ENCODE measurements at regions not wholly inside any gene's neighbourhood (a gene's known extent, or its start where the extent isn't known, plus 50 kb on each side); places are given as distances from the start of the nearest gene placed in this dataset.
A peak's percentile ranks its signal among the peaks of the same experiment; 100 is the strongest.
"Not testable (repeated sequence)": the region's sequence is repeated elsewhere in the genome, so short reads cannot be mapped to it uniquely, and the experiment has no call there.

DNA sequence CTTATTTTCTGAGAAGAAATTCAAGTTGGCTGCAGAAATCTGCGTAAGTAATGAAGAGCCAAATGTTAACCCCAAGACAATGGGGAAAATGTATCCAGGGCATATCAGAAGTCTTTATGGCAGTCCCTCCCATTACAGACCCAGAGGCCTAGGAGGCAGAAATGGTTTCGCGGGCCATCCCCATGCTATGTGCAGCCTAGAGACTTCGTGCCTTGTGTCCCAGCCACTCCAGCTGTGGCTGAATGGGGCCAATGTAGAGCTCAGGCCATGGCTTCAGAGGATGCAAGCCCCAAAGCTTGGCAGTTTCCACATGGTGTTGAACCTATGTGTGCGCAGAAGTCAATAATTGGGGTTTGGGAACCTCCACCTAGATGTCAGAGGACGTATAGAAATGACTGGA lies 131.9 kb downstream of the GPR37 start:
- no peak for DNase-seq

DNA sequence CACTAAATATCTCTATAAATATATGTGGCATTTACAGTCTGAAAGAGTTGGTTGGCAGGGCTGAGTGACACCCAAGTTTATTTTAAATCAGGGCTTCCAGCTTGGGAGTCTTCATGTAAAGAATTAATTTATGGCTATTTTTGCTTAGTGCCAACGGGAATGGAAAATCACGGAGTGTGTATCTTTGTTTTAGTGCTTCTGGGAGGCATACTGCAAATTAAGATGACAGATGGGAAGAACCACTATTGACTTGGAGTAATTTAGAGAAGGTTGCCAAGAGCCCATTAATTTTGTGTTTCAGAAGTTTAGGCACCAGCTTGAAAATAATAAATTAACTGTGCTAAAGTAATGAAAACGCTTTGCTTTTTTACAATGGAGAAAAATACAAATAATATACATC lies 135.2 kb downstream of the GPR37 start:
- no peak for DNase-seq

DNA sequence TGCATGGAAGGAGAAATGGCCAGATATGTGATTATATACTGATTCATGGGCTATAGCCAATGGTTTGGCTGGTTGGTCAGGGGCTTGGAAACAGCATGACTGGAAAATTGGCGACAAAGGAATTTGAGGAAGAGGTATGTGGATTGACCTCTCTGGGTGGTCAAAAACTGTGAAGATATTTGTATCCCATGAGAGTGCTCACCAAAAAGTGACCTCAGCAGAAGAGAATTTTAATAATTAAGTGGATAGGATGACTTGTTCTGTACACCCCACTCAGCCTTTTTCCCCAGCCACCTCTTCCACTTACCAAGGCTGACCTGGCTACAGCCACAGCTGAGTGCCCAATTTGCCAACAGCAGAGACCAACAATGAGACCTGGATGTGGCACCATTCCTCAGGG lies 146.7 kb downstream of the GPR37 start:
- DNase-seq = no peak

DNA sequence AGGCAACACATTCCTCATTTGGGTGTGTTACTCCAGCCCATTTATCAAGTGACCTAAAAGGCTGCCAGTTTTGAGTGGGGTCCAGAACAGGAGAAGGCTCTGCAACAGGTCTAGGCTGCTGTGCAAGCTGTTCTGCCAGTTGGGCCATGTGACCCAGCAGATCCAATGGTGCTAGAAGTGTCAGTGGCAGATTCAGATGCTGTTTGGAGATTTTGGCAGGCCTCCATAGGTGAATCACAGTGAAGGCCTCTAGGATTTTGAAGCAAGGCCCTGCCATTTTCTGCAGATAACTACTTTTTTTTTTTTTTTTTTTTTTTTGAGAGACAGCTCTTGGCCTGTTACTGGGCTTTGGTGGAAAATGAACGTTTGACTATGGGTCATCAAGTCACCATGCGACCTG lies 147.5 kb downstream of the GPR37 start:
- DNase-seq = not testable (repeated sequence)

DNA sequence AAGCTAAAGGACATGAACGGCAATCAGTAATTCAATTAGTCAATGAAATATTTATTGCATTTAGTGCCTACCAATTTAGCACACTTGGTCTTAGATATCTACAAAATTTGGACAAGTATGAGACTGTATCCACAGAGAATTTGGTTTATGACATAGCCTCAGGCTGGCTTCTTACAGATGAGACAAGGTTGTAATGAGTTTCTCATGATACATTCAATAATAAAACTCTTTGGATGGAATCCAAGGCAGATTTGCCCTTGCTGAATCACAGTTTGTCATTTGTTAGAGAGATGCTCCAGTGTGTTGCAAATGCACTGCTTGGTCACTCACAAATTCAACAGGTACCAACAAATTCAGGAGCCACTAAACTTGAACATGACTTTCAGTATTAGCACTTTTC lies 162.5 kb downstream of the GPR37 start:
- DNase-seq = no peak

DNA sequence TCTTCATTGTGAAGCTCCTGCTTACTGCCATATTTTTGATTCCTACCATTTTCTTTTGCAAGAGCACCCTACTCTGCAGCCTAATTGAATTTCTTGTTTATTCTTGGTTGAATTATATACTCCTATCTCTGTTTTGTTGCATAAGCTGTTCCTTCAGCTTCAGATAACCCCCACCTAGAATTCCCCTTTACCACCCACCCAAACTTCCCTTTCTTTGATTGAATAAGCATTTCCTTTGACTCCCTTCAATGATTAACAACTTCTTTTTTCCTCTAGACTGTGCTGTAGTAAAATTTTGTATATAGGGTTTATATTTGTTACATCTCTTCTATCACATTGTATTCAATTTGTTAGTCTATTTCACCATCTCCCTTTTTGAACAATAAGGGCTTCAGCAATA lies 168.1 kb downstream of the GPR37 start:
- DNase-seq = no peak

DNA sequence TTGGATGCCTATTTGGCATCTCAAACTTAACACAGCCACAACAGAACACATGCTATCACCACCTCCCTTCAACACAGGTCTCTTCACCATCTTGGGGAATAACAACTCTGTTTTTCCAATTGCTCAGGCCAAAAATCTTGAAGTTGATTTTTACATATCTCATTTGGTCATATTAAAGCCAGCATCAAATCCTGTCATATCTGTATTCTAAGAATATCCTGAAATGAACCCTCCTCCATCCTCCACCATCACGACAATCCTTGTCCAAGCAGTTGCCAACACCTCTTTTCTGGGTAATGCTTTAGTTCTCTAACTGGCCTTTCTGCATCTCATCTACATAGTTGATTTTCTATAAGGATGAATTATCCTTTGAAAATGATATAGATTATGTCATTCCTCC lies 168.7 kb downstream of the GPR37 start:
- no peak for DNase-seq

DNA sequence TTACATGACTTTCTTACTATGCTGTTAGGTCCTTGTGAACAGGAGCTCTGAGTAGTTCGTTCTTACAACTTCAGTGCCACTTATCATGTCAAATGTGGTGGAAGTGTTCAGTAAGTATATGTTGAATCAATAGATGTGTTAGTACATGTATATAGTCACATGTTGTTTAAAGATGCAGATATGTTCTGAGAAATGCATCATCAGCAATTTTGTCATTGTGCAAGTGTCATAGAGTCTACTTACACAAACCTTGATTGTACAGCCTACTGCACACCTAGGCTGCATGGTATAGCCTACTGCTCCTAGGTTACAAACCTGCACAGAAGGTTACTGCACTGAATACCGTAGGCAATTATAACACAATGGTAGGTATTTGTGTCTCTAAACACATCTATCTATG lies 174.8 kb downstream of the GPR37 start:
- no peak for DNase-seq

DNA sequence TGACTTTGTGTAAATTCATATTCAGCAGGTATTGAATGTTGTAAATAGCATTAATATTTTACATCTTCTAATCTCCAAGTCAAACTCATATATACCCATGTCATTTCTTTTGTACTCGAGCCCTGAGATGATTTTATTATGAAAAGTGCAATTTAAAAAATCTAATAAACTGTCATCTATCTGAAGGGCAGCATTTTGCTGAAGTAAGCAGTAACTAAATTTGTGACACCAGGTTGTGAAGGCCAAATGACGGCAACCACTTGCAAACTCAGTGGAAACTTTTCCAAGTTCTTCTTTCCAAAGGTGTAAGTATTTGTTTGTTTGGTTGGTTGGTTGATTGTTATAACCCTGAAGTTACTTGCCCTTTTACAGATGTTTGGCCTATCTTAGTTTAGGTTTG lies 188.3 kb downstream of the GPR37 start:
- no peak for DNase-seq

DNA sequence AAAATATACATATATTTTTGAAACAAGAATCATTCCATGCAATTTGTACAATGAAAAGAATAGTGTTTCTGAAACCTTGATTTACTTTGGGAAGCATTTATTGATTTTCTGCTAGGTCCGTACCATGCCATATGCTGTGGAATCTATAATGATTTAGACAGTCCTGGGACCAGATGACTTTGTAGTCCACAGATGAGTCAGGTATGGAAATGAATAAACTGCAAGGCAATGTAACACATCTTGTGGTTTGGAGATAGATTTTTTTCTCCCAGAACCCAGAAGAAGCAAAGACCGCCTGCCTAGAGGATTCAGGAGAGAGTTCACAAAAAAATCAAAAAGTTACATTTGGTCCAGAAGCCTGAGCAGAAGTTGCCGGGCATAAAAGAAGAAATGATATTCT lies 190.4 kb downstream of the GPR37 start:
- DNase-seq = no peak

DNA sequence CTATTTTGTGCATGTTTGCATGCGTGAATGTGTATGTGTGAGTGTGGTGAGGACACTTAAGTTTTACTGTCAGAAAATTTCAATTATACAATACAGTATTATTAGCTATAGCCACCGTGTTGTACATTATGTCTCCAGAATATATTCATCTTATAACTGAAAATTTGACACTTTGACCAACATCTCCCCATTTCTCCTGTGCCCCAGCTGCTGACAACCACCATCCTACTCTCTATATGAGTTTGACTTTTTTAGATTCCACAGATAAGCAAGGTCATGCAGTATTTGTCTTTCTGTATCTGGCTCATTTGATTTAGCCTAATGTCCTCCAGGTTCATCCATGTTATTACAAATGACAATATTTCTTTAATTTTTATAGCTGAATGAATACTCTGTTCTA lies 195.0 kb downstream of the GPR37 start:
- DNase-seq = no peak

DNA sequence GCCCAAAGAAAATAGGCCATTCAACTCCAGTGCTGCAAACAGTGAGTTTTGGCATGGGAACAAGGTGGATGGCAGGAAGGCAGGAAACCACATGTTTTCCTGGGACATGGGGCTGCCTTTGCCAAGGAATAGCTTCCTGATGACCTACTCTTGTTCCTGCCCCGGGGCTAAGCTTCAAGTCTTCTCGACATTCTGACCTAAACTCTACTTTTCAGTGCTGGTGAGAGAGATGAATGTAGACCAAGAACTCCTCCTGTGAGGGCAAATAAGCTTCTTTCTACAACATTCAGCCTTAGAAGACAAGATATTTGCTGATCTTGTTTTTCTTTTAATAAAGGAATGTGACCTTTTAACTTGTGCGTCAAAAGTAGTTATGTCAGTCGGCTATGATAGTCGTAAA lies 199.0 kb downstream of the GPR37 start:
- no peak for DNase-seq

DNA sequence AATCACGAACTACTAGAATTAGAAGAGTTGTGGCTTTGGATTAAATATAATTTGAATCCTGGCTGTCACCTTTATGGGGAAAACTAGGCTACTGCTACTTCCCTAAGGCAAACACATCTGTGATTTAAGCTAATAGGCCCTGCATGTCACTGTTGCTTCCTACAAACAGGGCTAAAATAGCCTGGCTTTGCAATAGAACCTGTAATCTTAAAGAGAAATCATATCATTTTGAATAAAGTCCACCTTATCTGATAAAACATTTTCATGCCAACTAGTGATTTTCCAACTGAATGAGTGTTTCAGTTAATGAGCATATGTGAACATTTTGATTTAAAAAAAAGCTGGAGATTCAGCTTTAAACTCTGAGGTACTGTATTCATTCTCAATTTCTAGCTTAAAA lies 208.0 kb downstream of the GPR37 start:
- no peak for DNase-seq

DNA sequence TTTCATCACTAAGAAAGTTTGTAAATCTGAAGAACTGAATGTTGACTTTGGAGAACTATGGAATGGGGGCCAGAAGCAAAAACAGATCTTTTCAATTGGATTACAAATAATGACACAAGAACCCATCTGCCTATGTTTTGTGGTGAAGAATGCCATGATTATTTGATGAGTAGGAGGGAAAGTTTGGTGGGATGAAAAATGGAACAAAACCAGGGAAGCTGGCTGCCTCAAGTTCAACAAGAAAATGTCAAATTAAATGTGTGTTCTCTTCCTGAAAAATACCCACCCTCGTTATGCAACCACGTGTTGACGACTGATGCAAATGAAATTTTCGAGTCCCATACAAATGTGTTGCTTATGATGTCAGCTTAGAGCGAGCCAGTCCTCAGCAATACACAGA lies 208.5 kb downstream of the GPR37 start:
- no peak for DNase-seq

DNA sequence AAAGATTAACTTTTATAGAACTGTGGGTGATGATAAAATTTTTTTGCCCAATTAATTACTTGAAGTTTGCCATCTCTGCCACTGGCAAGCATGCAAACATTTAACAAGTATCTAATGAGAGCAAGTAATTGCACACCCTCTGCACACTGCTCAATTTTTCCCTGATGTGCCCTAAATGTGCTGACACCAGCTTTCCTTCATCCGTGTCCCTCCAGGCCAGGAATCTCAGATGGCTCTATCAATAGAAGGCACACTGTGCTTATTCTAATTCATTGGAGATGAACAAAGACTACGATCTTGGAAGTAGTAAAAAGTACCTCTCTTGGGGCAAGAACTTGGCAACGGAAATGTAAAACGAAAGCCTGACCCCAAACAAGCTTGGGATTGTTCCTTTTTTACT lies 212.1 kb downstream of the GPR37 start:
- DNase-seq = no peak

DNA sequence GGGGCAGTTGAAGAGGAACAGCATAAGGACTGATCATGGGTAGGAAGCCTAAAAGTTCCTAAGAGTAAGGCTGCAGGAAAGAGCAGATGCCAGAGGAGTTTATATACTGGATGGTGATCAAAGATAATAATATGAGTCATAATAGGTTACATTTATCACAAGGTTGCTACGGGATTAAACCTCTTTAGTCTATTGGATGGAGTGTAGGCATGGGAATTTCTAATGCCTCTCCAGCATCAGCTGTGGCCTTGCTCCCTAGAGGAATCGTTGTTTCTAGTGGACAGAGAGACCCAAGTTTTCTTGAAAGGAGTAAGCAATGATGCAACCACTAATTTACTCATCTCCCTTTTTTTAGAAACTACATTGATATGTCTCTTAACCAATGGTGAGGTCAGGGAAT lies 213.4 kb downstream of the GPR37 start:
- DNase-seq = no peak

DNA sequence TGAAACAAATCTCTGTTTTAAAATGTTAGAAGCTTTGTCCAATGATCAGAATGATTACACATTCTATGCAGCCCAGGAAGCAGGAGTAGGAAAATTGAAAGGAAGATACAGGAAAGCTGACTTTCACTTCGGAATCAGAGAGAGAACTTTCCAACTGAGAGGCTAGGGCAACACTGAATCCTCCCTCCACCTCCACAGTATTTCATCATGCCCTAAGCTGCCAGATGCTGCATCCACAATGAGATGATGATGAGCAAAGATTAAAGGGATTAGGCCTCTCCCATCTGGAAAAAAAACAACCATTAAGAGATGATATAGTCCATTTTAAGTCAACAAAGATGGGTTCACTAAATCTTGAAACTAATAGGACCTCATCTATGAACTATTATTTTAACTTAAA lies 215.6 kb downstream of the GPR37 start:
- DNase-seq = no peak

DNA sequence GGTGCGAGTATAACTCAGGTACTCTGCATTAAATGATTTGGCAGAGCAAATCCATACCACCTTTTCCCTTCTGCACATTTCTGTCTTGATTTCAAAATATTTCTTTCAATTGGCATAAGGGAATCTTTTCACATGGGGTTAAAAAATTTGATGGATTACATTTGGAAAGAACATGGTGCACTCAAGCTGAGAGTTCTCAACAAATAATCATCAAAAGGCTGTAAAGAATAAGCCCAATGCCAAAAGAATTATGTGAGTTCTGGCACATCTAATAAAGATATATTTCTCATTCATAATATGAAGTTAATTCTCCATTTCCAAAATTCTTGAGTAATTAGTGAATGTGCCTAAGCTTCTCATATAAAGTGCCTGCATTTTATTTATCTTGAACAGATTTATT lies 223.1 kb downstream of the GPR37 start:
- DNase-seq = no peak

DNA sequence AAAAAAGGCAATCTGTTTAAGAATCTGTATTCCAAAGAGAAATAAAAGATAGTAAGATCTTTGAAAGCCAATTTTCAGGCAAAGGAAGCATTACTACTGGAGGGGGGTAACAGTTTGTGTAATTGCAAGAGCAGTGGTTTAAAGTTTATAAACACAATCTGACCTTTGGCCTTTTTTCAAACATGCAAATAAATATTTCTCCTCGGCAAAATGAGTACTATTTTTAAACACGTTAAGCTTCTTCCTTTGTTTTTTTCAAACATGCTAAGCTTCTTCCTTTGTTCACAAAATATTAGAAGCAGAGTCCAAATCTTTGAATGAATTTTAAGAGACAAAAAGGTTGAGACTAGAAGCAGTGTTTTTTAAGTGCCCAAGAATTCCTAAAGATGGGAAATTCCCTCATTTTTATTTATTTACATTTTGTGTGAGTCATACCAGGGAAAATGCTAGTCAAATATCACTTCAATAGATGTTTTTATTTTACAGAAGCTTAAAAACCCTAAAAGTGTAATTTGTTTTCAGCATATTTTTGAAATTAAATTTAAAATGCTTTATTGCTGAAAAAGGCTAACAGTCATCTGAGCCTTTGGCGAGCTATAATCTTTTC lies 229.3 kb downstream of the GPR37 start:
- DNase-seq = no peak

DNA sequence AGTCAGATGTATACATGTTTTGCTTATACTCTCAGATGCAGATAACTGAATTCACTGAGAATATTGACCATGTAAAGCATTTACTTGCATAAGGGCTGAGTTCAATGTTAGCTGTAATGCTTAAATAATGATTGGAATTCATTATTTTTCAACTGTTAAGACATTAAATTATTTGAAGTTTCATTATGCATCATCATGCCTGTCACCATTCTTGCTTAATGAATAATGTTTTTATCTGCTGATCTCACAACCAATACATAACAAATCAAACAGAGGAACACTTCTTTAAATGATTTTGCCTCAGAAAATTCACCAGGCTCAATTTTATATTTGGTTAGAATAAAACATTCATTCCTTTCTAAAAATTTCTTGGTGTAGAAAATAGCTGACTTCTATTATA lies 233.4 kb downstream of the GPR37 start:
- DNase-seq = no peak

DNA sequence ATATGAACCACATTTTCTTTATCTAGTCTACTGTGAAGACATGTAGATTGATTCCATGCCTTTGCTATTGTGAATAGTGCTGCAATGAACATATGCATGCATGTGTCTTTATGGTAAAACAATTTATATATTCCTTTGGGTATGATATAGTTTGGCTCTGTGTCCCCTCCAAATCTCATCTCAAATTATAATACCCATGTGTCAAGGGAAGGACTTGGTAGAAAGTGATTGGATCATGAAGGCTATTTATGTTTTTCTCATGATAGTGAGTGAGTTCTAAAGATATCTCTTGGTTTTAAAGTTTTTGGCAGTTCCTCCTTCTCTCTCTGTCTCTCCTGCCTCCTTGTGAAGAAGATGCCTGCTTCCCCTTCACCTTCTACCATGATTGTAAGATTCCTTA lies 248.7 kb downstream of the GPR37 start:
- no peak for DNase-seq

DNA sequence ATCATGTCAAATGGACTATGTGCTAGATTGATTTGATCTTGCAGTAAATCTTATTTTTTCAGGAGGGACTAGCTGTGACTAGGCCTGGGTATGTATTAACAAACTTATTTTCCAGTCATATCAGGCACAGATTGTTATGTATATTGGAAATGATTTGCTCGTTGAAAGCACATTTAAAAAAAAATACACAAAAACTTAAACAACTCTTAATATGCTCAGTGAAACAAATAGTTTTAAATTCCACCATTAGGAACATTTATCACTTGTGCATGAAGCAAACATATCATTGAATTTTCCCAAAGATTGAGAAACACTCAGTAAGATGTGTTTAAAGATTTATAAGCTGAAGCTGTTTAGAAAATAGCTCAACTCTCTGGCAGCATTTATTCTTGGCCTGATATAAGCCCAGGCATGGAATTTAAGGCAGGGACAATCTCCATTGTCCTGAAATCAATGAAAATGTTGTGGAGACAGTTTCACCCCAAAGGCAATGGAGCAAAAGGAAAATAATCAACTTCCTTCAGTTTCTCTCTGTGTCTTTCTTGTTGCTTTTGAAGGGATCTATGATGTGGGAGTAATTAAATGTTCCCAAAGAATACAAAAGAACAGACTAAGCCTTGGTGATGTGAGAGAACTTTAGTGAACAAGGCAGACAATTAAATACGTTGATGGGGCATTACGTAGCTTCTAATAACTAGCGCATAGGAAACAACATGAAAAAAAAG lies 250.3 kb downstream of the GPR37 start:
- DNase-seq = no peak

DNA sequence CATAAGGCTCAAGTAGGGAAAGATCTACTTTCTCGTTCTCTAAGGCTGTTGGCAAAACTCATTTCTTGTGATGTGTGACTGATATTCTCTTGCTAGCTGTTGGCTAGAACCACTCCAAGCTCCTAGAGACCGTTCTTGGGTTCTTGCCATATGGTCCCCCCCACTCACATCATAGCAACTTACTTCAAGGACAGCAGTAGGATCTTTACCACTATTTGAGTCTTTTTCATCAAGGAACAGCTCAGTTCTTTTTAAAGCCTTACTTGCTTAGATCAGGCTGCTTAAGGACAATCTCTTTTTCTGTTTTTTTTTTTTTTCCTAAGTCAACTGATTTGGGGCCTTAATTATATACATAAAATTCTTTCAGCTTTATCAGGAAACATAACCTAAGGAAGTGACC lies 251.1 kb downstream of the GPR37 start:
- no peak for DNase-seq

DNA sequence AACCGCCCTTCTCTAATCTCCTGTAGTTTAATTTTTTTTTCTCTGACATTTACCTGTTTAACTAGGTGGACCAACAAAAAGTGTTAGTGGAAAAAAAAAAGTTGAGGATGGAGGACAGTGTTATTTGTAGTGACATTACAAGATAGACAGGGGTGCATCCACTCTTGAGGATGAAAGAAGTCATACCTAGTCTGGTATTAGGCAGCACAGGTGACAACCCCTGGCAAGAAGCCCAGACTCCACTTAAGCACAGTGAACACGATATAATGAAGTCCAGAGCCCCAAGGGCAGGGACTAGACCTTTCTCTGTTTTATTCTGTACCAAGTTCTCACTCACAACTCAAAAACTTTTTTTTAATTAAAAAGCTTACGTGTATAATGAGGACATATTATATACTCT lies 268.4 kb downstream of the GPR37 start:
- DNase-seq = peak; percentile 88

DNA sequence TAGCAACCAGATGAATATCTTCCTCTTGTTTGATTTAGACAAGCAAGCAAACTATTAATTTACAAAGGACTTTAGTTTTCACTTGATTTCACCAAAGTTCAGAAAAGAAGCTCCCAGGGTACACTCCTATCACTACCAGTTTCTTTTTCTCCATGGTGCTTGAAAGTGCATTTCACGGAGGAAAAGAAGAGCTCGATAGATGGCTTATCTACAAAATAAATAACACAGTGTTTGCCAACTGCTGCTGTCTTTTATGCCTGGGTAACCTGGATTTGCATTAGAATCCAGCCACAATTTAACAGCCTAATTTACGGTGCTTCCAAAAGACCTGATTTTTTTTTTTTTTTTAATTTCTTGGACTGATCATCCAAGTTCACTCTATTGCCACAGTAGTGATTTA lies 275.7 kb downstream of the GPR37 start:
- peak; percentile 77 for DNase-seq
